Chondrocyte (in vitro differentiated cells): ENCODE measurements at regions not wholly inside any gene's neighbourhood (a gene's known extent, or its start where the extent isn't known, plus 50 kb on each side); places are given as distances from the start of the nearest gene placed in this dataset.

Experiments used
- DNase-seq: peaks from one replicate; pipeline ENCODE4 v3.0.0; 2021; ENCODE audit warnings: mixed read lengths, low spot score
- H3K27ac Mint-ChIP-seq: one replicate; pipeline ENCODE4 v1.8.0; 2021; ENCODE audit warnings: mild to moderate bottlenecking, moderate library complexity, mixed read lengths; ENCODE audit not compliant: unreplicated experiment
- H3K27me3 Mint-ChIP-seq: 2 replicates; pipeline ENCODE4 v1.8.0; 2021; ENCODE audit warnings: low read depth, mixed read lengths
- H3K36me3 Mint-ChIP-seq: 2 replicates; pipeline ENCODE4 v1.8.0; 2021; ENCODE audit warnings: low read depth, mixed read lengths
- H3K4me1 Mint-ChIP-seq: 2 replicates; pipeline ENCODE4 v1.8.0; 2021; ENCODE audit warnings: low read depth, mild to moderate bottlenecking, mixed read lengths
- H3K4me3 Mint-ChIP-seq: one replicate; pipeline ENCODE4 v1.8.0; 2021; ENCODE audit warnings: mild to moderate bottlenecking, moderate library complexity, mixed read lengths; ENCODE audit not compliant: unreplicated experiment
- H3K9me3 Mint-ChIP-seq: 2 replicates; pipeline ENCODE4 v1.8.0; 2021; ENCODE audit warnings: low read depth, mixed read lengths
- CTCF ChIP-seq: fragments of 200-600 bp; sonication (generic); IDR thresholded peaks from 2 replicates; pipeline ENCODE4 v1.5.0; 2021; ENCODE audit warnings: antibody characterized with exemption, mild to moderate bottlenecking, moderate library complexity

- no peaks in the 10 kb centered on the region for H3K27me3 Mint-ChIP-seq
- no peak overlapping the region for H3K4me3 Mint-ChIP-seq
- H3K4me1 Mint-ChIP-seq: no peaks in the 10 kb centered on the region
- no peak for DNase-seq
- H3K9me3 Mint-ChIP-seq: peaks cover 20% of the 10 kb centered on the region
- no peak overlapping the region for H3K27ac Mint-ChIP-seq
- no peaks in the 10 kb centered on the region for H3K36me3 Mint-ChIP-seq
- TF ChIP-seq CTCF: no peak
Measured at GRCh38 chr18:71025505-71026225, 736.8 kb downstream of the SOCS6 start.

GRCh38 chr18:71022389-71022788 lies 733.5 kb downstream of the SOCS6 start:
- Mint-ChIP-seq H3K9me3 (peaks cover 40% of the 10 kb centered on the region), H3K4me1 (no peaks in the 10 kb centered on the region), H3K27ac (no peak overlapping the region), H3K4me3 (no peak overlapping the region), H3K36me3 (no peaks in the 10 kb centered on the region), H3K27me3 (no peaks in the 10 kb centered on the region)
- no peak for TF ChIP-seq CTCF
- no peak for DNase-seq

GRCh38 chr18:71021030-71021362 lies 732.2 kb downstream of the SOCS6 start:
- no peak for DNase-seq
- H3K4me3 Mint-ChIP-seq: no peak overlapping the region
- H3K27me3 Mint-ChIP-seq: no peaks in the 10 kb centered on the region
- peaks cover 41% of the 10 kb centered on the region for H3K9me3 Mint-ChIP-seq
- TF ChIP-seq CTCF: no peak
- H3K27ac Mint-ChIP-seq: no peak overlapping the region
- H3K36me3 Mint-ChIP-seq: no peaks in the 10 kb centered on the region
- H3K4me1 Mint-ChIP-seq: no peaks in the 10 kb centered on the region

GRCh38 chr18:71020342-71021029 lies 731.6 kb downstream of the SOCS6 start:
- Mint-ChIP-seq H3K9me3 (peaks cover 41% of the 10 kb centered on the region), H3K4me3 (no peak overlapping the region), H3K27me3 (no peaks in the 10 kb centered on the region), H3K36me3 (no peaks in the 10 kb centered on the region), H3K4me1 (no peaks in the 10 kb centered on the region), H3K27ac (no peak overlapping the region)
- TF ChIP-seq CTCF: no peak
- DNase-seq: no peak

GRCh38 chr18:71018816-71019215 lies 730.0 kb downstream of the SOCS6 start:
- peaks cover 38% of the 10 kb centered on the region for H3K9me3 Mint-ChIP-seq
- H3K27me3 Mint-ChIP-seq: no peaks in the 10 kb centered on the region
- H3K4me1 Mint-ChIP-seq: no peaks in the 10 kb centered on the region
- no peak for TF ChIP-seq CTCF
- H3K36me3 Mint-ChIP-seq: no peaks in the 10 kb centered on the region
- no peak for DNase-seq
- H3K27ac Mint-ChIP-seq: no peak overlapping the region
- H3K4me3 Mint-ChIP-seq: no peak overlapping the region
